ENCODE measurements at regions not wholly inside any gene's neighbourhood (a gene's known extent, or its start where the extent isn't known, plus 50 kb on each side); places are given as distances from the start of the nearest gene placed in this dataset.

GRCh38 chr17:37824534-37825485, 80.0 kb upstream of the HNF1B start (continued):
- no peak for TF ChIP-seq ZSCAN18 (CRISPR knock-in tag; IDR thresholded peaks at IDR 0.05)

- H3K36me3 Mint-ChIP-seq, result no peaks in the 10 kb centered on the region
- peaks cover 16% of the 10 kb centered on the region for H3K4me1 Mint-ChIP-seq
- ATAC-seq, result no peak
- H3K27ac Mint-ChIP-seq, result no peak overlapping the region
- DNase-seq (ENCODE audit: low spot score), result no peak
- no peaks in the 10 kb centered on the region for H3K27me3 Mint-ChIP-seq (ENCODE audit: low read depth)
- H3K9me3 Mint-ChIP-seq, result no peaks in the 10 kb centered on the region
- ChIA-PET CTCF (interaction anchor here (3.1 kb wide), 1 partner anchor 8 kb away, joined by 21 read pairs; no protein-coding TSS in a partner anchor), POLR2A (no interaction called here)
- no peak overlapping the region for H3K4me3 Mint-ChIP-seq
- TF ChIP-seq, protein P1, sequence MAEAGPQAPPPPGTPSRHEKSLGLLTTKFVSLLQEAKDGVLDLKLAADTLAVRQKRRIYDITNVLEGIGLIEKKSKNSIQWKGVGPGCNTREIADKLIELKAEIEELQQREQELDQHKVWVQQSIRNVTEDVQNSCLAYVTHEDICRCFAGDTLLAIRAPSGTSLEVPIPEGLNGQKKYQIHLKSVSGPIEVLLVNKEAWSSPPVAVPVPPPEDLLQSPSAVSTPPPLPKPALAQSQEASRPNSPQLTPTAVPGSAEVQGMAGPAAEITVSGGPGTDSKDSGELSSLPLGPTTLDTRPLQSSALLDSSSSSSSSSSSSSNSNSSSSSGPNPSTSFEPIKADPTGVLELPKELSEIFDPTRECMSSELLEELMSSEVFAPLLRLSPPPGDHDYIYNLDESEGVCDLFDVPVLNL (CRISPR knock-in tag; IDR thresholded peaks at IDR 0.05; ENCODE audit: borderline replicate concordance, low read depth), result no peak
- TF ChIP-seq USF2 (CRISPR knock-in tag; IDR thresholded peaks at IDR 0.05) (no peak), NR2C2 (CRISPR knock-in tag; IDR thresholded peaks at IDR 0.05) (no peak), ZNF317 (CRISPR knock-in tag; IDR thresholded peaks at IDR 0.05; ENCODE audit: borderline replicate concordance, low read depth) (no peak), ATF3 (CRISPR knock-in tag; conservative IDR thresholded peaks at IDR 0.05) (no peak), MAX (CRISPR knock-in tag; IDR thresholded peaks at IDR 0.05) (no peak), ZNF425 (CRISPR knock-in tag; conservative IDR thresholded peaks at IDR 0.05) (no peak), NR1H2 (CRISPR knock-in tag; IDR thresholded peaks at IDR 0.05) (no peak), CBFB (CRISPR knock-in tag; IDR thresholded peaks at IDR 0.05; ENCODE audit: low read depth) (no peak), MXD4 (CRISPR knock-in tag; IDR thresholded peaks at IDR 0.05; ENCODE audit: borderline replicate concordance) (no peak), ESRRA (CRISPR knock-in tag; IDR thresholded peaks at IDR 0.05; ENCODE audit: borderline replicate concordance) (no peak), ZNF121 (CRISPR knock-in tag; IDR thresholded peaks at IDR 0.05) (no peak)
- TF ChIP-seq, protein P2, sequence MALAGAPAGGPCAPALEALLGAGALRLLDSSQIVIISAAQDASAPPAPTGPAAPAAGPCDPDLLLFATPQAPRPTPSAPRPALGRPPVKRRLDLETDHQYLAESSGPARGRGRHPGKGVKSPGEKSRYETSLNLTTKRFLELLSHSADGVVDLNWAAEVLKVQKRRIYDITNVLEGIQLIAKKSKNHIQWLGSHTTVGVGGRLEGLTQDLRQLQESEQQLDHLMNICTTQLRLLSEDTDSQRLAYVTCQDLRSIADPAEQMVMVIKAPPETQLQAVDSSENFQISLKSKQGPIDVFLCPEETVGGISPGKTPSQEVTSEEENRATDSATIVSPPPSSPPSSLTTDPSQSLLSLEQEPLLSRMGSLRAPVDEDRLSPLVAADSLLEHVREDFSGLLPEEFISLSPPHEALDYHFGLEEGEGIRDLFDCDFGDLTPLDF (CRISPR knock-in tag; IDR thresholded peaks at IDR 0.05), result no peak
- TF ChIP-seq, protein P3, sequence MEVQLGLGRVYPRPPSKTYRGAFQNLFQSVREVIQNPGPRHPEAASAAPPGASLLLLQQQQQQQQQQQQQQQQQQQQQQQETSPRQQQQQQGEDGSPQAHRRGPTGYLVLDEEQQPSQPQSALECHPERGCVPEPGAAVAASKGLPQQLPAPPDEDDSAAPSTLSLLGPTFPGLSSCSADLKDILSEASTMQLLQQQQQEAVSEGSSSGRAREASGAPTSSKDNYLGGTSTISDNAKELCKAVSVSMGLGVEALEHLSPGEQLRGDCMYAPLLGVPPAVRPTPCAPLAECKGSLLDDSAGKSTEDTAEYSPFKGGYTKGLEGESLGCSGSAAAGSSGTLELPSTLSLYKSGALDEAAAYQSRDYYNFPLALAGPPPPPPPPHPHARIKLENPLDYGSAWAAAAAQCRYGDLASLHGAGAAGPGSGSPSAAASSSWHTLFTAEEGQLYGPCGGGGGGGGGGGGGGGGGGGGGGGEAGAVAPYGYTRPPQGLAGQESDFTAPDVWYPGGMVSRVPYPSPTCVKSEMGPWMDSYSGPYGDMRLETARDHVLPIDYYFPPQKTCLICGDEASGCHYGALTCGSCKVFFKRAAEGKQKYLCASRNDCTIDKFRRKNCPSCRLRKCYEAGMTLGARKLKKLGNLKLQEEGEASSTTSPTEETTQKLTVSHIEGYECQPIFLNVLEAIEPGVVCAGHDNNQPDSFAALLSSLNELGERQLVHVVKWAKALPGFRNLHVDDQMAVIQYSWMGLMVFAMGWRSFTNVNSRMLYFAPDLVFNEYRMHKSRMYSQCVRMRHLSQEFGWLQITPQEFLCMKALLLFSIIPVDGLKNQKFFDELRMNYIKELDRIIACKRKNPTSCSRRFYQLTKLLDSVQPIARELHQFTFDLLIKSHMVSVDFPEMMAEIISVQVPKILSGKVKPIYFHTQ (CRISPR knock-in tag; IDR thresholded peaks at IDR 0.05), result no peak
Observed at GRCh38 chr17:37823996-37824395, 79.1 kb upstream of the HNF1B start.
